Fibroblast of peridontal ligament (primary cell): ENCODE measurements at regions not wholly inside any gene's neighbourhood (a gene's known extent, or its start where the extent isn't known, plus 50 kb on each side); places are given as distances from the start of the nearest gene placed in this dataset.
A peak's percentile ranks its signal among the peaks of the same experiment; 100 is the strongest.
"Not testable (repeated sequence)": the region's sequence is repeated elsewhere in the genome, so short reads cannot be mapped to it uniquely, and the experiment has no call there.

Experiments
- DNase-seq: peaks from one replicate; pipeline ENCODE4 v3.0.0-alpha.2; 2010; ENCODE audit errors: extremely low read depth

DNA sequence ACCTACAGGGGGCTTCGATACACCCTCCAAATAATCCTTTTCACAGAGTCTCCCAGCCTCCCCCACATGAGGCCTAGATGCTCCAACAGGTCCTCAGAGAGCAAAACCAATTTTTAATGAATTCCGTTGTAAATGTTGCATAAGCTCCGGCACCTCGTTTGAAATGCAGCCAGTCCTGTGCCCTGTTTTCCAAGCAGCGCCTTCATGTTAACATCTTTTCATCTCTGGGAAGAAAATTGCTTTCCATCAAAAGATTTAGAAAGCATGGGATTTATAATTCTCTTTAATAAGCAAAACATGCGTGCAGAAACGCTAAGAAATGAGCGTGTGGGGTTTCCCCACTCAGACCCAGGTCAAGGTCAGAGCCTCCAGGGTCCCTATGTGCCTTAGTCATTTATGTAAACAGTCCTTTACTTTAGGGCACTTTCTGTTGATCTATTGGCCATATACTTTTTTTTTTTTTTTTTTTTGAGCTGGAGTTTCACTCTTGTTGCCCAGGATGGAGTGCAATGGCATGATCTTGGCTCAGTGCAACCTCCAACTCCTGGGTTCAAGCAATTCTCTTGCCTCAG is 177.5 kb upstream of the S1PR3 start:
- DNase-seq: no peak

DNA sequence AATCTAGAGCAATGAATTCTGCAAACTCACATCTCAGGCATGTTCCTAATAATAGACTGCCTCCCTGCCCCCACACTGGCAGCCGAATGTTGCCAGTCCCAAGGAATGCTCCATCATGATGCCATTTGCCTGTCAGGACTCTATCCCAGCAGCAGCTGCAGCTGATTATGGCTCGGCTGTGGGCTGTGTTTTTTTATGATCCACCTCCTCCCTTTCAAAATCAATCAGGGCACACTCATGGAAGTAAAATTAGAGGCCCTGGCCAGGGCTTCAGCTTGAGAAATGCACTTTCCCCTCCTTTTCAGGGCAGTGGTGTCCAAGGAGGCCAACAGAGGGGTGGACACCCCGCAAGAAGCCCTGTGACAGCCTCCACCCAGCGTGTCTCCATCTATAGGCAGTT is 176.7 kb upstream of the S1PR3 start:
- DNase-seq: peak; percentile 96

- no peak for DNase-seq
Measured at GRCh38 chr9:88816141-88816540, 175.1 kb upstream of the S1PR3 start.

DNA sequence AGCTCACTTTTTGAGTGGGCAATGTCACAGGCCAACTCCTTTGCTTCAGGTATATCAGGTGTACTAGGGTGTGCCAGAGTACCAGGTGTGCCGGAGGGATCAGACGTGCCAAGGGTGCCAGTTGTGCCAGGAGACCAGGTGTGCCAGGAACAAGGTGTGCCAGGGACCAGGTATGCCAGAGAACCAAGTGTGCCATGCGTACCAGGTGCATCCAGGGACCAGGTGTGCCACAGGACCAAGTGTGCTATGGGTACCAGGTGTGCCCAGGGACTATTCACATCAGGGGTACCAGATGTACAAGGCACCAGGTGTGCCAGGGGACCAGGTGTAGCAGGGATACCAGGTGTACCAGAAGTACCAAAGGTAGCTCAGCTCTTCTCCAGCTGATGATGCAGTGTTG is 174.7 kb upstream of the S1PR3 start:
- DNase-seq: no peak

DNA sequence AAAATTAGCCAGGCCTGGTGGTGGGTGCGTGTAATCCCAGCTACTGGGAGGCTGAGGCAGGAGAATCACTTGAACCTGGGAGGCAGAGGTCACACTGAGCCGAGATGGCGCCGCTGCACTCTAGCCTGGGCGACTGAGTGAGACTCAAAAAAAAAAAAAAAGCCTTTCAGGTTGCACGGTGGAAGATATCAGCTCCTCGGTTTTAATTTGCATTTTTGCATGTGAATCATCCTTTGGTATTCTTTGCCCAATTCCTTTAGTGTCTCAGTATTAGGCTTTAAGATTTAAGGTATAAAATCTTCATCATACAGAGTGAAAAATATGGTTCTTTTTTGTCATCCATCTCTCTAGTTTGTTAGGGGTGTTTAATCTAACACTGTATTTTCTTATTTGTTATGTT is 173.6 kb upstream of the S1PR3 start:
- DNase-seq: no peak

- DNase-seq: peak; percentile 88
Measured at GRCh38 chr9:88818495-88819201, 172.6 kb upstream of the S1PR3 start.

DNA sequence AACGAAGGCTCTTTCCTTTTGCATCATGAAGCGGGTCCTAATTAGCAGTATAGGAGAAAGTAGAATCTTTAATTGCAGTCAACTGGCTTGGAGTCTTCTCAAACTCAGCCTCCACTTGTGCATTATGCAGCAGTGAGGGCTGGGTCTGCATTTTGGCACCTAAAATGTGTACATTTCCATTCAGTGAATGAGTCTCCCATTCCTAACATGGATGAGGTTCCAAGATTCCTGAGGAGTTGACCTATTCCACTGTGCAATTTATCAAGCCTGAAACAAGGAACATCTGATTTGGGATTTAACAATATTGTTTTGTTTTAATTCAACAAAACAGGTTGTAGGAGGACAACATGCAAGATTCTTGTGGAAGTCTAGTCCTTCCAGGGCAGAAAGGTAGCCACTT is 171.8 kb upstream of the S1PR3 start:
- peak; percentile 25 for DNase-seq

GRCh38 chr9:88820055-88820454 is 171.2 kb upstream of the S1PR3 start:
- no peak for DNase-seq

DNA sequence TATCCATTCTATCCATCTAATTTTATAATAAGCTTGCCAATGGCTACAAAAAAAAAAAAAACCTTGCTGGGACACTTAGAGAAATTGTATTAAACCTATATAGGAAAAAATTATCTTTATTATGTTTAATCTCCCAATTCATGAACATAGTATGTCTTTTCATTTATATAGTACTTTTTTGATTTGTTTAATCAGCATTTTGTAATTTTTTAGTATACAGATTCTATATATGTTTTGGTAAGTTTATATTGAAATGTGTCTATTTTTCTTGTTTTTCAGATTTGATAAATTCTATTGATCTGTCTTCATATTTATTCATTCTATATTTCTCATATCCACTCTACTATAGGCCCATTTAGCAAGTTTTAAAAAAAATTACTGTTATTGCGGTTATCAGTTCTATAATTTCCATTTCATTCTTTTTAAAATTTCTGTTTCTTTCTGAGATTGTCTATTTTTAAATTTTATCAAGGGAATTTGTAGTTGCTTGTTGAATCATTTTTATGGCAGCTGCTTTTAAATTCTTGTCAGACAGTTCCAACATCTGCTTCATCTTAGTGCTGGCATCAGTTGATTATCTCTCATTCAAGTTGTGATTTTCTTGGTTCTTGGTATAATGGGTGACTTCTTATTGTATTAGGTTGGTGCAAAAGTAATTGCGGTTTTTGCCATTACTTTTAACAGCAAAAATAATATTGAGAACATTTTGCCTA is 170.1 kb upstream of the S1PR3 start:
- peak; percentile 78 for DNase-seq

DNA sequence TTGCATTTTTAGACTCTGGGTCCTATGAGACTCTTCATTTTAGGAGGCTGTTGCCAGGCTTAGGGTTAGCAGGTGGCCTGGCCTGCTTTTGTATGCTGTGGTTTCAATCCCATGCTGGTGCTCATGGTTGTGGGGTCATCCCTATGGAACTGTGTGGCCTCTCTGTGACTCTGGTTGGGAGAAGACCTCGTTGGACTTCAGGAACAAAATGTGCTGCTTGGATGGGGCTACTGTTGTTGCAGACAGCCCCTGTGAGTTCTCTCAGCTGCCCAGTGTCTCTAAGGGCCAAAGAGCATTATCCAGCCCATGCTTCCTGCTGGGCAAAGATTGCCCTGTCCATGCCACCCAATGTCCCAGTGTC is 169.5 kb upstream of the S1PR3 start:
- DNase-seq: no peak

DNA sequence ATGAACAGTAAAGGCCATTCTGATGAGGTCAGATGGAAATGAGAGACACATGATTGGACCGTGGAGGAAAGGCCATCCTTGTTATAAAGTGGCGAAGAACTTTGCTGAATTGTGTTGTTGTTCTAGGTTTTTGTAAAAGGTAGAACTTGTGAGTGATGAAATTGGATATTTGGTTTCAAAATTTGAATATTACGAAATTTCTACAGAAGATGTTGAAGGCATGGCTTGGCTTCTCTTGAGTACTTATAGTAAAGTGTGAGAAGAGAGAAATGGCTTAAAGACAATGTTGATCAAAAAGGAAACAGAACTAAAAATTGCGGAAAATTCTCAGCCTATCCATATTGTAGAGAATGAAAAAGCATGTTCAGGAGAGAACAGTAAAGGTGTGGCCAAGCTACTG is 166.6 kb upstream of the S1PR3 start:
- peak; percentile 53 for DNase-seq

DNA sequence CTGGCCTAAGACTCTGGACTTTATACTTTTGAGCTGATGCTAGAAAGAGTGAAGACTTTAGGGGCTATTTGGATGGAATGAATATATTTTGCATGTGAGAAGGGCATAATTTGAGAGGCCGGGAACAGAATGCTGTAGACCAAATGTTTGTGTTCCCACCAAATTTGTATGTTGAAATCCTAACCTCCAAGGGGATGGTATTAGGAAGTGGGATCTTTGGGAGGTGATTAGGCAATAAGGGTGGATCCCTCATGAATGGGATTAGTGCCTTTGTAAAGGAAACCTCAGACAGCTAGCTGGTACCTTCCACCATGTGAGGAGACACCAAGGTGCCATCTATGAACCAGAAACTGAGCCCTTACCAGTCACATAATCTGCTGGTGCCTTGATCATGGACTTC is 165.1 kb upstream of the S1PR3 start:
- peak; percentile 48 for DNase-seq

GRCh38 chr9:88826771-88827181 is 164.5 kb upstream of the S1PR3 start:
- DNase-seq: peak; percentile 87

DNA sequence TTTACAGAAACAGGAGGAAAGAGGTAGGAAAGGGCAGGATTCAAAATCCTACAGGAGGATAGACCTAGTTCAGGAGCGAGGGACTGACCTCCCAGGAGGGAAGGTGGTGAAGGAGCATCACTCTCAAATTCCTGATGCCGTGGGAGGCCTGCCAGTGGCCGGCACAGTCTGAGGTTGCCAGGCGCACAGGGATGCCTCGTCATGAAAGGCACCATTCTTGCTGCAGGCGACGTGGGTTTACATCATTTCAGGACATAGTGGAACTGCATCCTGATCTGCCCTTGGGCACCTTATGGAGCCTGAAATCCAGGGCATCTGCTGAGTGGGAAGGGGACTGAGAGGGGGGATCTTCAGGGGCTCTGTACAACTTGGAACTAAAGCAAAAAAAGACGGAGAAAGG is 163.2 kb upstream of the S1PR3 start:
- no peak for DNase-seq

DNA sequence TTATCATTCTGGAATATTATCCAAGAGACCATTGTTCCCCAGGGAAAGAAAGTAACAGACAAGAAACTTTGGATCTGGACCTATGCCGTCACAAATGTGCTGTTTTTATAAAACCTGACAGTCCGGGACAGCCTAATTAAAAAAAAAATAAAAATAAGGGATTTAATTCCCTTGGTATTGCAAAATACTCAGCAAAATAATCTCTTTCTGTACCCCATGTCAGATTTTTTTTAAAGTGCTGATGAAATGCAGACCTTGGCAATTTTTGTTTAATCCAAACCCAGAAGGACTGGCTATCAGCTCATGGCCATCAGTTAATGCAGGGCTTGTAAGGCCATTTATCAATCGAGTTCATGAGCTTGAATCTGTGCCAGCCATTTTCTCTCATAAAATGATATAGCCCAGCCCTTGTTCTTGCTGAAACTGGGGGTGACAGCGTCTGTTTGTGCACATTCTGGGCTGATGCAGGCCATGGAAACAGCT is 162.7 kb upstream of the S1PR3 start:
- DNase-seq: no peak

GRCh38 chr9:88829276-88829675 is 162.0 kb upstream of the S1PR3 start:
- no peak for DNase-seq

- no peak for DNase-seq
Measured at GRCh38 chr9:88831713-88832407, 159.4 kb upstream of the S1PR3 start.

- no peak for DNase-seq
Measured at GRCh38 chr9:88833946-88834345, 157.3 kb upstream of the S1PR3 start.

GRCh38 chr9:88835038-88835466 is 156.2 kb upstream of the S1PR3 start:
- DNase-seq: peak; percentile 51

DNA sequence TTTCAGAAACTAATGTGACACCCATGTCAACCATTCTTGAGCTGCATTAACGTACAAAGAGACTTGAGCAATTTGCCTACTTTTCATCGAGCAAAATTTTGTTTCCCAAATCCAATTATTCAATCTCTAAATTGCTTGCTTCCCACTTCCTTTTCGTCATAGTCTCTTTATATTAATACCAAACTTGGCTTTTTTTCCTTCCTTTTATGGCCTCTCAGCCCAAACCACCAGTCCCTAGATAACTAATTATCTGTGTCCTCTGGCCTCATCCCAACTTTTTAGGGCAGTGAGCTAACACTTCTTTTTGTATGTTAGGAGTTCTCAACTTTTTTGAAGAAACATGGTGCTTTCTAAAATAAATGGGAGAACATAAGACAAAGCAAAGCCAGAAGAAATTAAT is 155.5 kb upstream of the S1PR3 start:
- DNase-seq: no peak

- DNase-seq: no peak
Measured at GRCh38 chr9:88837731-88838130, 153.5 kb upstream of the S1PR3 start.

DNA sequence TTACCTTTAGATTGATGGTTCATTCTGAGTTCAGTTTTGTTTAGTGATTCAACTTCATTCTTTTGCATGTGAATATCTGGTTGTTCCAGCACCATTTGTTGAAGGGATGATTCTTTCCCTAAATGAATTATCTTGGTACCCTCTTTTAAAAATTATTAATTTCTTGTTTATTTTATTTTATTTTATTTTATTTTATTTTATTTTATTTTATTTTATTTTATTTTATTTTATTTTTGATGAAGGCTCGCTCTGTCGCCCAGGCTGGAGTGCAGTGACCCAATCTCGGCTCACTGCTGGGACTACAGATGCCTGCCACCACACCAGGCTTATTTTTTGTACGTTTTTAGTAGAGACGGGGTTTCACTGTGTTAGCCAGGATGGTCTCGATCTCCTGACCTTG is 141.4 kb upstream of the S1PR3 start:
- DNase-seq: not testable (repeated sequence)
